Thyroid gland (tissue), 4 donors: ENCODE measurements at regions not wholly inside any gene's neighbourhood (a gene's known extent, or its start where the extent isn't known, plus 50 kb on each side); places are given as distances from the start of the nearest gene placed in this dataset.

Experiments used
- DNase-seq, 2 donors: peaks; one replicate each; pipeline ENCODE4 v3.0.0-alpha.2; 2019
- H3K27ac ChIP-seq, 3 donors: fragments of 200-600 bp; sonication (generic); 1 replicate in 2 of 3; 2 replicates in 1 of 3; pipeline ENCODE4 v1.5.1; 2016 to 2019; ENCODE audit warnings: mild to moderate bottlenecking in 1 of 3, moderate library complexity in 1 of 3
- H3K27me3 ChIP-seq: fragments of 200-600 bp; sonication (generic); one replicate; pipeline ENCODE4 v1.5.1; 2019
- H3K36me3 ChIP-seq, 2 donors: fragments of 200-600 bp; sonication (generic); one replicate each; pipeline ENCODE4 v1.5.1; 2016 to 2019
- H3K4me1 ChIP-seq, 2 donors: fragments of 200-600 bp; sonication (generic); one replicate each; pipeline ENCODE4 v1.5.1; 2017 to 2019
- H3K4me3 ChIP-seq, 3 donors: fragments of 200-600 bp; sonication (generic); replicated peaks in 1 of 3; 1 replicate in 2 of 3; 2 replicates in 1 of 3; pipeline ENCODE4 v1.5.1; 2016; ENCODE audit warnings: mild to moderate bottlenecking in 1 of 3
- H3K9me3 ChIP-seq: fragments of 200-600 bp; sonication (generic); one replicate; pipeline ENCODE4 v1.5.1; 2017
- POLR2A ChIP-seq, 2 donors: fragments of 450-650 bp; IDR thresholded peaks; one replicate each; pipeline ENCODE4 v1.6.1; 2017; ENCODE audit warnings: antibody characterized with exemption in 2 of 2, mild to moderate bottlenecking in 2 of 2, moderate library complexity in 1 of 2
- WGBS, 2 donors: methylation state at CpG; one replicate each; pipeline ENCODE4 v1.1.5; 2017; 5-methylcytosine and 5-hydroxymethylcytosine counted together
- intact Hi-C: fragments of 100-400 bp; cut with DNase I; formaldehyde crosslinking; loops from one replicate; pipeline ENCODE4 v1.15.1; 2023
- TF ChIP-seq, protein P1 (sequence below), 6 experiments: fragments of 200-600 bp in 3 of 6; fragments of 450-650 bp in 3 of 6; sonication (generic) in 3 of 6; IDR thresholded peaks; one replicate each; pipeline ENCODE4 v1.5.1; 2016 to 2019; ENCODE audit warnings: antibody characterized with exemption in 6 of 6, mild to moderate bottlenecking in 2 of 6, inconsistent platforms in 1 of 6, moderate library complexity in 1 of 6

DNA sequence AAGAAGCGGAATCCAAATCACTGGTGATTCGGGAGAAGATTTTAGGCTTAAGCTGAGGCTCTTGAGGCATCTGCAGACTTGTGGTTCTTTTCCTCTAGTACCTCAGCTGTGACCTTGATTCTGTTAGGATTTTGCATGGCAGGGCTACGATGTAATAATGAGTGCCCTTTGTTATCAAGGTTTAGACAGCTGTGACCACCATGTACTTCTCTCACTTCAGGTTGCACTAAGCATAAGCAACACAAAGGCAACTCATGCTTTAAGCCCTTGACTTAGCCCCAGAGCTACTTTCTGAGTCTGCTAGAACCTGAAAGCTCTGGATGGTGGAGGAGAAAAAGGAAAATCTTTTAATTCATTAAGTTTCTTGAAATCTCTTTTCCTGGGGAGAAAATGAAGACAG is 1052.3 kb upstream of the PHF14 start:
- Histone ChIP-seq H3K27ac (no peak overlapping the region), H3K36me3 (no peaks in the 10 kb centered on the region), H3K27me3 (no peaks in the 10 kb centered on the region), H3K9me3 (no peaks in the 10 kb centered on the region), H3K4me1 (no peaks in the 10 kb centered on the region), H3K4me3 (no peak overlapping the region)
- no peak for TF ChIP-seq POLR2A (IDR thresholded peaks at IDR 0.05)
- TF ChIP-seq, protein P1, sequence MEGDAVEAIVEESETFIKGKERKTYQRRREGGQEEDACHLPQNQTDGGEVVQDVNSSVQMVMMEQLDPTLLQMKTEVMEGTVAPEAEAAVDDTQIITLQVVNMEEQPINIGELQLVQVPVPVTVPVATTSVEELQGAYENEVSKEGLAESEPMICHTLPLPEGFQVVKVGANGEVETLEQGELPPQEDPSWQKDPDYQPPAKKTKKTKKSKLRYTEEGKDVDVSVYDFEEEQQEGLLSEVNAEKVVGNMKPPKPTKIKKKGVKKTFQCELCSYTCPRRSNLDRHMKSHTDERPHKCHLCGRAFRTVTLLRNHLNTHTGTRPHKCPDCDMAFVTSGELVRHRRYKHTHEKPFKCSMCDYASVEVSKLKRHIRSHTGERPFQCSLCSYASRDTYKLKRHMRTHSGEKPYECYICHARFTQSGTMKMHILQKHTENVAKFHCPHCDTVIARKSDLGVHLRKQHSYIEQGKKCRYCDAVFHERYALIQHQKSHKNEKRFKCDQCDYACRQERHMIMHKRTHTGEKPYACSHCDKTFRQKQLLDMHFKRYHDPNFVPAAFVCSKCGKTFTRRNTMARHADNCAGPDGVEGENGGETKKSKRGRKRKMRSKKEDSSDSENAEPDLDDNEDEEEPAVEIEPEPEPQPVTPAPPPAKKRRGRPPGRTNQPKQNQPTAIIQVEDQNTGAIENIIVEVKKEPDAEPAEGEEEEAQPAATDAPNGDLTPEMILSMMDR (IDR thresholded peaks at IDR 0.05): no peak
- DNase-seq: no peak
- intact Hi-C loops: no loop called here
- 75 to 85% methylated on average over 3 of the region's 3 CpGs for WGBS, 2 donors

DNA sequence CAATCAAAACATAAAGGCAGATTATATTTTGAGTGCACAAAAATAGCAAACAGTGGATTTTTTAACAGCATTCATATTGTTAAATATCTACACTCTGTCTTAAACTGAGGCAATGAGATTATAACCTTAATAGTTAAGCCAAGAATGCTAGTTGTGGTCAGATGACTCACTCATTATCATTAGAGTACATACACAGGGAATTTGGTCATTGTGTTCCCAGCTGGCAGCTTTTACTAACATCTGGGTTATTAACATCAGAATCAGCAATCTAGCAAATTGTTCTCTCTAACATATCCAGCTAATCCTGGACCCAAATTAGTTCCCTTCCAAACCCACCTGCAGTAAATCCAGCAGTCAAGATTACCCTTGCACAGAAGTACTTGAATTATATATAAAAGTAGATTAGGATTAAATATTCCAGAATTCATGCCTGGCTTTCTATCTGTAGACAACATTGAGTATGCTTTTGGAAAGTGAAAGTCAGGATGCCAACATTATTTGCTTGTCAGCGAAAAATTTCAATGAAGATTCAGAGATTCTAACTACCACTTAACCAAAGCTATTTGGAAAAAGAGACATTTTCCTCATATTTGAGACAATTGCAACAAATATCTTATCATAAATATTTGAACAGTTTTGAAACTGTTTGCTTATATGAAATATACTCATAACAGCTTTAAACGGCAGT is 1035.6 kb upstream of the PHF14 start:
- DNase-seq: no peak
- TF ChIP-seq POLR2A (IDR thresholded peaks at IDR 0.05): no peak
- TF ChIP-seq, protein P1 (IDR thresholded peaks at IDR 0.05): no peak
- intact Hi-C loops: no loop called here
- H3K4me1 ChIP-seq: no peaks in the 10 kb centered on the region
- H3K9me3 ChIP-seq: no peaks in the 10 kb centered on the region
- no peaks in the 10 kb centered on the region for H3K27me3 ChIP-seq
- no peak overlapping the region for H3K27ac ChIP-seq
- no peak overlapping the region for H3K4me3 ChIP-seq
- H3K36me3 ChIP-seq: no peaks in the 10 kb centered on the region
- 71 to 79% methylated on average over 2 of the region's 2 CpGs for WGBS, 2 donors

DNA sequence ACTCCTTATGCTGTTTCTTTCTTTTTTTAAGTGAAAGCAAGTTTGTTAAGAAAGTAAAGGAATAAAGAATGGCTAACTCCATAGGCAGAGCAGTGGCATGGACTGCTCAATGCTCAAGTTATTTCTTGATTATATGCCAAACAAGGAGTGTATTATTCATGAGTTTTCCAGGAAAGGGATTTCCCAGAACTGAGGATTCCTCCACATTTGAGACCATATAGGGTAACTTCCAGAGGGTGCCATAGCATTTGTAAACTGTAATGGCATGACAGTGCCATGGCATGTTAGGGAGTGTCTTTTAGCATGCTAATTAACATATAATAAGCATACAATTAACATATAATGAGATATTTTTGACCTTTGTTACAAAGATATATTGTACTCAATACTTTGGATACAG is 1034.5 kb upstream of the PHF14 start:
- Histone ChIP-seq H3K27ac (no peak overlapping the region), H3K4me1 (no peaks in the 10 kb centered on the region), H3K27me3 (no peaks in the 10 kb centered on the region), H3K9me3 (no peaks in the 10 kb centered on the region), H3K36me3 (no peaks in the 10 kb centered on the region), H3K4me3 (no peak overlapping the region)
- intact Hi-C loops: no loop called here
- no peak for DNase-seq
- TF ChIP-seq, protein P1 (IDR thresholded peaks at IDR 0.05): no peak
- no peak for TF ChIP-seq POLR2A (IDR thresholded peaks at IDR 0.05)

DNA sequence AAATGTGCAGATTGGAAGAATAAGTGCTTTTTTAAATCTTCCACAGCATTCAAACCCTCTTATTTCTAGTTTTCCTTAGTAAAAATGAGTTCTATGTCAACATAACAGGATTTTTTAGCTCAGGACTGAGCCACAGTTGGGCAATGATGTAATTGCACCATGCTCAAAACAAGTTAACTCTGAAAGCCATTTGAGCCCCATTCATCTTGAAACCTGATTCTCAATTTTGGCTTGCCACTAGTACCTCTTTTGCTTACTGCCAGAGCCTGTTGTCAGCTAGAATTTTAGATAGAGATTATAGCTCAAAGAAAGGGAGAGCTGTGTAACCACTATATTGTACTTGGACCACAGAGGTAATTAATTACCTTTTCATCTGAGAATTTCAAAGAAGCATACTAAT is 1028.5 kb upstream of the PHF14 start:
- H3K36me3 ChIP-seq: no peaks in the 10 kb centered on the region
- H3K27me3 ChIP-seq: no peaks in the 10 kb centered on the region
- no peak overlapping the region for H3K27ac ChIP-seq
- TF ChIP-seq, protein P1 (IDR thresholded peaks at IDR 0.05): no peak
- no peak for TF ChIP-seq POLR2A (IDR thresholded peaks at IDR 0.05)
- H3K4me1 ChIP-seq: no peaks in the 10 kb centered on the region
- no peak overlapping the region for H3K4me3 ChIP-seq
- no peaks in the 10 kb centered on the region for H3K9me3 ChIP-seq
- DNase-seq: no peak
- intact Hi-C loops: no loop called here

DNA sequence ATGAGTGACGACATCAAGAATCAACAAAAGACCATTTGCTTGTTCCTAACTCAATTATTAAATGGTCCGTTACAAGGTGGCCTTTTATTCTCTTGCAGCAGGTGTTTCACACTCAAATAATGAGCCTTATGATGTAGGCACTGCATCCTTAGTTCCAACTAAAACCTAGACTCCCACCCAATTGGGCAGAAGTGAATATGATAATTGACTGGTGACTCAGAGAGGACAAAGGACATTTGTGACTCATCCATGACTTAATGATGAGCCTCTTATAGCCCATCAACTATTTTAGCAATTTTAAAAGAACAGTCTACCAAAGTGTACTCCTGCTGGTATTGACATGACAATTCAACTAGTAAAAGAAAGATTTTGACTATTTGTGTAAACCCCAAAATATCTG is 1027.8 kb upstream of the PHF14 start:
- H3K4me1 ChIP-seq: no peaks in the 10 kb centered on the region
- WGBS, 2 donors: 43 to 65% methylated on average over 2 of the region's 2 CpGs

More for the DNA sequence above, 1027.8 kb upstream of the PHF14 start:
- intact Hi-C loops: no loop called here
- TF ChIP-seq POLR2A (IDR thresholded peaks at IDR 0.05): no peak
- TF ChIP-seq, protein P1 (IDR thresholded peaks at IDR 0.05): no peak
- Histone ChIP-seq H3K27ac (no peak overlapping the region), H3K4me3 (no peak overlapping the region), H3K27me3 (no peaks in the 10 kb centered on the region), H3K36me3 (no peaks in the 10 kb centered on the region), H3K9me3 (no peaks in the 10 kb centered on the region)
- DNase-seq: no peak
